DMS53 treated with DMSO at 0.1 percent for 48 hours (cell line): ENCODE measurements at regions not wholly inside any gene's neighbourhood (a gene's known extent, or its start where the extent isn't known, plus 50 kb on each side); places are given as distances from the start of the nearest gene placed in this dataset.
A peak's percentile ranks its signal among the peaks of the same experiment; 100 is the strongest.

Source experiments
- DNase-seq: peaks from one replicate; lab custom pipeline; 2025; ENCODE audit not compliant: unreplicated experiment; lab: John Stamatoyannopoulos, UW

- no peak for DNase-seq
These were observed 96.1 kb upstream of the GOLIM4 start for GRCh38 chr3:168191856-168192255.

- DNase-seq, result no peak
These were observed 91.5 kb upstream of the GOLIM4 start for GRCh38 chr3:168187233-168187632.

- DNase-seq, result no peak
These were observed 90.7 kb upstream of the GOLIM4 start for GRCh38 chr3:168186293-168186983.

- no peak for DNase-seq
These were observed 88.0 kb upstream of the GOLIM4 start for GRCh38 chr3:168183774-168184173.

GRCh38 chr3:168168743-168169142, 73.0 kb upstream of the GOLIM4 start:
- no peak for DNase-seq

- DNase-seq, result peak; percentile 31
These were observed 69.9 kb upstream of the GOLIM4 start for GRCh38 chr3:168165390-168166269.

GRCh38 chr3:168162172-168162571, 66.4 kb upstream of the GOLIM4 start:
- no peak for DNase-seq

- DNase-seq, result no peak
These were observed 66.0 kb upstream of the GOLIM4 start for GRCh38 chr3:168161696-168162095.

- DNase-seq, result no peak
These were observed 62.2 kb upstream of the GOLIM4 start for GRCh38 chr3:168157903-168158302.

- no peak for DNase-seq
These were observed 61.5 kb upstream of the GOLIM4 start for GRCh38 chr3:168157099-168157700.

GRCh38 chr3:168156479-168156878, 60.8 kb upstream of the GOLIM4 start:
- DNase-seq, result no peak

- DNase-seq, result no peak
These were observed 59.6 kb upstream of the GOLIM4 start for GRCh38 chr3:168155303-168155702.

- no peak for DNase-seq
These were observed 58.4 kb upstream of the GOLIM4 start for GRCh38 chr3:168154089-168154488.

GRCh38 chr3:168152149-168152548, 56.4 kb upstream of the GOLIM4 start:
- no peak for DNase-seq
